T-helper 2 cell treated with Interferon-gamma antibody and Interleukin-4, amounts not matched to agents 5 μg/mL and 100 μg/mL, for 36 hours (primary cell): ENCODE measurements at regions not wholly inside any gene's neighbourhood (a gene's known extent, or its start where the extent isn't known, plus 50 kb on each side); places are given as distances from the start of the nearest gene placed in this dataset.

Experiments
- DNase-seq: peaks from one replicate; pipeline ENCODE4 v3.0.0; 2021; ENCODE audit warnings: low spot score
- H3K27ac Mint-ChIP-seq: one replicate; pipeline ENCODE4 v1.8.0; 2021; ENCODE audit warnings: mild to moderate bottlenecking, mixed read lengths
- H3K27me3 Mint-ChIP-seq: one replicate; pipeline ENCODE4 v1.8.0; 2021; ENCODE audit warnings: low read depth, mixed read lengths
- H3K36me3 Mint-ChIP-seq: one replicate; pipeline ENCODE4 v1.8.0; 2021; ENCODE audit warnings: low read depth, mixed read lengths
- H3K4me1 Mint-ChIP-seq: one replicate; pipeline ENCODE4 v1.8.0; 2021; ENCODE audit warnings: low read depth, mixed read lengths
- H3K4me3 Mint-ChIP-seq: one replicate; pipeline ENCODE4 v1.8.0; 2022; ENCODE audit warnings: mild to moderate bottlenecking, moderate library complexity, mixed read lengths
- H3K9me3 Mint-ChIP-seq: one replicate; pipeline ENCODE4 v1.8.0; 2021; ENCODE audit warnings: mixed read lengths

- Mint-ChIP-seq H3K27me3 (no peaks in the 10 kb centered on the region), H3K4me1 (no peaks in the 10 kb centered on the region), H3K36me3 (no peaks in the 10 kb centered on the region), H3K4me3 (no peak overlapping the region), H3K27ac (no peak overlapping the region), H3K9me3 (no peaks in the 10 kb centered on the region)
- DNase-seq: no peak
Observed at GRCh38 chr3:67305160-67305559, 307.1 kb downstream of the KBTBD8 start.

GRCh38 chr3:67305922-67306321 is 307.8 kb downstream of the KBTBD8 start:
- H3K9me3 Mint-ChIP-seq: no peaks in the 10 kb centered on the region
- H3K27me3 Mint-ChIP-seq: no peaks in the 10 kb centered on the region
- DNase-seq: no peak
- no peaks in the 10 kb centered on the region for H3K36me3 Mint-ChIP-seq
- no peaks in the 10 kb centered on the region for H3K4me1 Mint-ChIP-seq
- H3K27ac Mint-ChIP-seq: no peak overlapping the region
- H3K4me3 Mint-ChIP-seq: no peak overlapping the region

- Mint-ChIP-seq H3K27ac (no peak overlapping the region), H3K27me3 (no peaks in the 10 kb centered on the region), H3K36me3 (no peaks in the 10 kb centered on the region), H3K4me3 (no peak overlapping the region), H3K4me1 (no peaks in the 10 kb centered on the region), H3K9me3 (no peaks in the 10 kb centered on the region)
- no peak for DNase-seq
Observed at GRCh38 chr3:67311440-67311839, 313.3 kb downstream of the KBTBD8 start.

- H3K4me3 Mint-ChIP-seq: no peak overlapping the region
Observed at GRCh38 chr3:67312155-67312554, 314.0 kb downstream of the KBTBD8 start.

GRCh38 chr3:67318162-67318561 is 320.1 kb downstream of the KBTBD8 start:
- H3K36me3 Mint-ChIP-seq: no peaks in the 10 kb centered on the region
- no peak overlapping the region for H3K4me3 Mint-ChIP-seq
- no peak overlapping the region for H3K27ac Mint-ChIP-seq
- H3K4me1 Mint-ChIP-seq: no peaks in the 10 kb centered on the region
- no peaks in the 10 kb centered on the region for H3K9me3 Mint-ChIP-seq
- H3K27me3 Mint-ChIP-seq: no peaks in the 10 kb centered on the region
- no peak for DNase-seq

More at GRCh38 chr3:67312155-67312554, 314.0 kb downstream of the KBTBD8 start:
- H3K36me3 Mint-ChIP-seq: no peaks in the 10 kb centered on the region
- H3K27ac Mint-ChIP-seq: no peak overlapping the region
- H3K27me3 Mint-ChIP-seq: no peaks in the 10 kb centered on the region
- no peaks in the 10 kb centered on the region for H3K4me1 Mint-ChIP-seq
- DNase-seq: no peak
- no peaks in the 10 kb centered on the region for H3K9me3 Mint-ChIP-seq

GRCh38 chr3:67324554-67324953 is 326.4 kb downstream of the KBTBD8 start:
- H3K4me3 Mint-ChIP-seq: no peak overlapping the region
- no peaks in the 10 kb centered on the region for H3K9me3 Mint-ChIP-seq
- no peak for DNase-seq
- H3K4me1 Mint-ChIP-seq: peaks cover 3% of the 10 kb centered on the region
- no peaks in the 10 kb centered on the region for H3K27me3 Mint-ChIP-seq
- H3K27ac Mint-ChIP-seq: no peak overlapping the region
- H3K36me3 Mint-ChIP-seq: no peaks in the 10 kb centered on the region
